ENCODE measurements at regions not wholly inside any gene's neighbourhood (a gene's known extent, or its start where the extent isn't known, plus 50 kb on each side); places are given as distances from the start of the nearest gene placed in this dataset.

DNA sequence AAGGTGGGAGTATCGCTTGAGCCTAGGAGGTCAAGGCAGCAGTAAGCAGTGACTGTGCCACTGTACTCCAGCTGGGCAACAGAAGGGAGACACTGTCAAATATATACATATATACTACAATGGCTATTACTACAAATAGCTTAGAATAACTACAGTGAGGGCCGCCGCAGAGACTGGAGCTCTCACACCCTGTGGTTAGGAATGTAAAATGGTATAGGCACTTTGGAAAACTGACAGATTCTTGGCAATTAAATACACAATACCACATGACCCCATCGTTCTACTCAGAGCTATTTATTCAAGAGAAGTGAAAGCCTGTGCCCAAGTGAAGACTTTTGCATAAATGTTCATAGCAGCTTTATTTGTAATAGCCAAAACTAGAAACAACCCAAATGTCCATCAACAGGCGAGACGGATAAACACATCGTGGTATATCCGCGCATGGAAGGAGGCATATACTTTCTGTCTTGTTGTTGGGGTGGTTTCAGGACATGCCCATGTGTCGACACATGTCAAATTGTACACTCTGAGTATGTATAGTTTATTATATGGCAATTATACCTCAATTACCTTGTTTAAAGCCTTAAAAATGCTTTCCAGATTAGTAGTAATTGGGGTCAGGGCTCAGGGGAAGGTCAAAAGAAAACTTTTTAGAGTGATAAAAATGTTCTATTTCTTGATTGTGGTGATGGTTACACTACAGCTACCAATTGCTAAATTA, 123.4 kb downstream of the RIPK4 start:
- no peaks in the 10 kb centered on the region for H3K9me3 ChIP-seq (ENCODE audit: insufficient read depth, low read depth, low read length)
- no peak overlapping the region for H3K9ac ChIP-seq (ENCODE audit: low read depth, low read length)
- no peaks in the 10 kb centered on the region for H3K36me3 ChIP-seq (ENCODE audit: insufficient read depth, low read depth, low read length)
- no peak overlapping the region for H3K4me3 ChIP-seq (ENCODE audit: low read length)
- H3K4me1 ChIP-seq (ENCODE audit: insufficient read depth, low read length), result no peaks in the 10 kb centered on the region
- H3K27me3 ChIP-seq (ENCODE audit: insufficient read depth, low read length), result no peaks in the 10 kb centered on the region
- H3K27ac ChIP-seq (ENCODE audit: low read length), result no peak overlapping the region

DNA sequence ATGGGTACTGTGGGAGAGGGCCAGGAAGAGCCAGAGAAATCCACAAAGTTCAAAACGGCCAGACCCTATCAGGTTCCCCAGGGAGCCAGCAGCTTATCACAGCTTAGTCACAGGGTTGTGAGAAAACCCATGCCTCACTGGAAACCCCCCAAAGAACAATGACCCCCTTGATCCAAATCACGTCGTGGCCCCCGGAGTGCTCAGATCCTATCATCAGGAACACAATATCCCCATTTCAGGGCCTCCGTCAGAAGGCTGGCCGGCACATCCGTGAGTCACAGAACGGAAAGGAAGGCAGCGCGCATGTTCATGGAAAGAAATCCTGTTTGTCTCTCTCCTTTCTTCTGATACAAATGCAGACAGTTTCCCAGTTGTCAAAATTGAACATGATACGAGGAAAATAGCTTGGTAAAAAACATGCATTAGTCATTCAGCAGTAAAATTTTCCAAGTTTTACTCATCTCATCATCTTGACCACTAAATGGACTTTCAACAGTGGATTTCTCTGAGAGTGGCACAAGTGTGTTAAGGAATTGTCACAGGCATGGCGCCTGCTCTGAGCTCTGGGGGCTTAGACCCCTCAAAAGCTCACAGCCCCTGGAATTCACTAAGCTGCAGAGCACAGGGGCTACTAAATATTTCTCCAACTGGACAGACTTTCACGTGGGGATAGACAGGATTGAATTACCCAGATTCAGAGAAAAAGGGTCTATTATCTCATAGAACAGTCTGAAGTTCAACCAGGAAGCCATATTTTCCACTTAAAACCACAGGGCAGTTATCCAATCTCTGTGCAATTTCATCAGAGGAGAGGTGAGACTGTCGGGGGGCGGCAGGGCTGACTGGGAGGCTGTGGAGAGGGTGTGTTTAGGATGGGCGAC, 124.8 kb downstream of the RIPK4 start:
- no peaks in the 10 kb centered on the region for H3K9me3 ChIP-seq (ENCODE audit: insufficient read depth, low read depth, low read length)
- no peaks in the 10 kb centered on the region for H3K4me1 ChIP-seq (ENCODE audit: insufficient read depth, low read length)
- H3K9ac ChIP-seq (ENCODE audit: low read depth, low read length), result no peak overlapping the region
- no peaks in the 10 kb centered on the region for H3K36me3 ChIP-seq (ENCODE audit: insufficient read depth, low read depth, low read length)
- H3K27ac ChIP-seq (ENCODE audit: low read length), result no peak overlapping the region
- H3K27me3 ChIP-seq (ENCODE audit: insufficient read depth, low read length), result no peaks in the 10 kb centered on the region
- H3K4me3 ChIP-seq (ENCODE audit: low read length), result no peak overlapping the region

- H3K4me1 ChIP-seq (ENCODE audit: insufficient read depth, low read length), result no peaks in the 10 kb centered on the region
- no peak overlapping the region for H3K9ac ChIP-seq (ENCODE audit: low read depth, low read length)
- H3K9me3 ChIP-seq (ENCODE audit: insufficient read depth, low read depth, low read length), result no peaks in the 10 kb centered on the region
- H3K27ac ChIP-seq (ENCODE audit: low read length), result no peak overlapping the region
- H3K4me3 ChIP-seq (ENCODE audit: low read length), result no peak overlapping the region
- H3K36me3 ChIP-seq (ENCODE audit: insufficient read depth, low read depth, low read length), result no peaks in the 10 kb centered on the region
- no peaks in the 10 kb centered on the region for H3K27me3 ChIP-seq (ENCODE audit: insufficient read depth, low read length)
These were observed 125.4 kb downstream of the RIPK4 start for GRCh38 chr21:41641510-41641815.

GRCh38 chr21:41640748-41641509, 125.9 kb downstream of the RIPK4 start:
- no peaks in the 10 kb centered on the region for H3K27me3 ChIP-seq (ENCODE audit: insufficient read depth, low read length)
- H3K9ac ChIP-seq (ENCODE audit: low read depth, low read length), result no peak overlapping the region
- no peaks in the 10 kb centered on the region for H3K4me1 ChIP-seq (ENCODE audit: insufficient read depth, low read length)
- no peak overlapping the region for H3K4me3 ChIP-seq (ENCODE audit: low read length)
- no peaks in the 10 kb centered on the region for H3K9me3 ChIP-seq (ENCODE audit: insufficient read depth, low read depth, low read length)
- no peak overlapping the region for H3K27ac ChIP-seq (ENCODE audit: low read length)
- H3K36me3 ChIP-seq (ENCODE audit: insufficient read depth, low read depth, low read length), result no peaks in the 10 kb centered on the region

DNA sequence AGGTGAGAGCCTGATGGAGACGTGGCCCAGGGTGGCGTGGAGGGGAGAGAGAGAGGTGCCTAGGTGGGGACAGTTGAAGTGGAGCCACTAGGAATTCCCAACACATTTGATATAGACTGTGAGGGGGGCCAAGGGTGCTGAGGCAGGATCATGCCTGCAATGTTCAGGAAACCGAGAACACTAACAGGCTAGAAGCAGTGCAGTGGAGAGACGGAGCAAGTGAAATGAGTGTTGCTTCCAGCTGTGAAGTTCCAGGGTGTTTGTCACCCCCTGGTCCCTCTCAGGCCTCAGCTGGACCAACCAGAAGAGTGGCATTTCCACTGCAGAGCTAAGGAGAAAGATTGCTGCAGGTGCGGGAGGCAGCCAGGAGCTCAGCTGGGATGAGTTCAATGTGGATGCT, 127.1 kb downstream of the RIPK4 start:
- Histone ChIP-seq H3K36me3 (ENCODE audit: insufficient read depth, low read depth, low read length) (no peaks in the 10 kb centered on the region), H3K27me3 (ENCODE audit: insufficient read depth, low read length) (no peaks in the 10 kb centered on the region), H3K27ac (ENCODE audit: low read length) (no peak overlapping the region), H3K9me3 (ENCODE audit: insufficient read depth, low read depth, low read length) (no peaks in the 10 kb centered on the region), H3K9ac (ENCODE audit: low read depth, low read length) (no peak overlapping the region), H3K4me3 (ENCODE audit: low read length) (no peak overlapping the region), H3K4me1 (ENCODE audit: insufficient read depth, low read length) (no peaks in the 10 kb centered on the region; the same call in 1 of the 2 replicates)

DNA sequence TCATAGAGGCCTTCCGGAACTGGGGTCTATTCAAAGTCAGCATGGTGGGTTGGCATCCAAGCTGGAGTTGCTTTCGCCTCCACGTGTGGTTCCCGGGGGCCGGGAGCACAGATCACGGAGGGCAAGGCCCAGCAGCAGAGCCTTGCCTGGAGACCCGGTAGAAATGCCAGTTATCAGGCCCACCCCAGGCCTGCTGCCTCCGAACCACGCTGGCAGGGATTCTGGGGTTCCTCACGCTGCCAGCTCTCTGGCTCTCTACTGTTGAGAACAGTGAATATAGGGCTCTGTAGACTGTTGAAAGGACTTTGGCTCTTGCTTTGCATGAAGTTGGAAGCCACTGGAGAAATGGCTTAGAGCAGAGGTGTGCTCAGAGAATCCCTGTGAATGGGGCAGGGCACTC, 127.5 kb downstream of the RIPK4 start:
- H3K9ac ChIP-seq (ENCODE audit: low read depth, low read length), result no peak overlapping the region
- H3K27ac ChIP-seq (ENCODE audit: low read length), result no peak overlapping the region
- no peaks in the 10 kb centered on the region for H3K27me3 ChIP-seq (ENCODE audit: insufficient read depth, low read length)
- no peaks in the 10 kb centered on the region for H3K36me3 ChIP-seq (ENCODE audit: insufficient read depth, low read depth, low read length)
- no peaks in the 10 kb centered on the region for H3K9me3 ChIP-seq (ENCODE audit: insufficient read depth, low read depth, low read length)
- H3K4me3 ChIP-seq (ENCODE audit: low read length), result no peak overlapping the region
- H3K4me1 ChIP-seq (ENCODE audit: insufficient read depth, low read length), result no peaks in the 10 kb centered on the region; the same call in 1 of the 2 replicates

DNA sequence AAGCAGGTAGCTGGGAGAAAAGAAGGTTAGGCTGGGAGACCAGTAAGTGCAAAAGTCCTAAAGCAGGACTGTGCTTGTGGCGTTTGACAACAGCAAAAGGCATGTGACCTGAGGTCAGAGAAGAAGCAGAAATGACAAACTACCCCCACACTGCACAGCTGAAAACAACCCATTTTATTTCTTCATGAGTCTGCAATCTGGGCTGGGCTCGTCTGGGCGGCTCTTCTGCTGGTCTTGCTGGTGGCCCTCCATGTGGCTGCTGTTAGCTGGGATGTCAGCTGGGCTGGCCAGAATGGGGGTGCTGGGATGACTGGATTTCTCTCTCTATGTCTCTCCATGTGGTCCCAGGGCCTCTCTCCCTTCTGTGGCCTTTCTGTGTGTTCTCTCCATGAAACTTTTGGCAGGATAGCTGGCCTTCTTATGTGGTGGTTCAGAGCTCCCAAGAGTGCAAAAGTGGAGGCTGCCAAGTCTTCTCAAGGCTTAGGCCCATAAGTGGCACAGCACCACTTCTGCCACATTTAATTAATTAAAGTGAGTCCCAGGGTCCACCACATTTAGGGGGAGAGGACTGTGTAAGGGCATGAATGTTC, 128.6 kb downstream of the RIPK4 start:
- no peaks in the 10 kb centered on the region for H3K36me3 ChIP-seq (ENCODE audit: insufficient read depth, low read depth, low read length)
- H3K27ac ChIP-seq (ENCODE audit: low read length), result no peak overlapping the region
- H3K27me3 ChIP-seq (ENCODE audit: insufficient read depth, low read length), result no peaks in the 10 kb centered on the region
- no peak overlapping the region for H3K9ac ChIP-seq (ENCODE audit: low read depth, low read length)
- H3K4me1 ChIP-seq (ENCODE audit: insufficient read depth, low read length), result no peaks in the 10 kb centered on the region; the same call in 1 of the 2 replicates
- H3K9me3 ChIP-seq (ENCODE audit: insufficient read depth, low read depth, low read length), result no peaks in the 10 kb centered on the region
- H3K4me3 ChIP-seq (ENCODE audit: low read length), result no peak overlapping the region

DNA sequence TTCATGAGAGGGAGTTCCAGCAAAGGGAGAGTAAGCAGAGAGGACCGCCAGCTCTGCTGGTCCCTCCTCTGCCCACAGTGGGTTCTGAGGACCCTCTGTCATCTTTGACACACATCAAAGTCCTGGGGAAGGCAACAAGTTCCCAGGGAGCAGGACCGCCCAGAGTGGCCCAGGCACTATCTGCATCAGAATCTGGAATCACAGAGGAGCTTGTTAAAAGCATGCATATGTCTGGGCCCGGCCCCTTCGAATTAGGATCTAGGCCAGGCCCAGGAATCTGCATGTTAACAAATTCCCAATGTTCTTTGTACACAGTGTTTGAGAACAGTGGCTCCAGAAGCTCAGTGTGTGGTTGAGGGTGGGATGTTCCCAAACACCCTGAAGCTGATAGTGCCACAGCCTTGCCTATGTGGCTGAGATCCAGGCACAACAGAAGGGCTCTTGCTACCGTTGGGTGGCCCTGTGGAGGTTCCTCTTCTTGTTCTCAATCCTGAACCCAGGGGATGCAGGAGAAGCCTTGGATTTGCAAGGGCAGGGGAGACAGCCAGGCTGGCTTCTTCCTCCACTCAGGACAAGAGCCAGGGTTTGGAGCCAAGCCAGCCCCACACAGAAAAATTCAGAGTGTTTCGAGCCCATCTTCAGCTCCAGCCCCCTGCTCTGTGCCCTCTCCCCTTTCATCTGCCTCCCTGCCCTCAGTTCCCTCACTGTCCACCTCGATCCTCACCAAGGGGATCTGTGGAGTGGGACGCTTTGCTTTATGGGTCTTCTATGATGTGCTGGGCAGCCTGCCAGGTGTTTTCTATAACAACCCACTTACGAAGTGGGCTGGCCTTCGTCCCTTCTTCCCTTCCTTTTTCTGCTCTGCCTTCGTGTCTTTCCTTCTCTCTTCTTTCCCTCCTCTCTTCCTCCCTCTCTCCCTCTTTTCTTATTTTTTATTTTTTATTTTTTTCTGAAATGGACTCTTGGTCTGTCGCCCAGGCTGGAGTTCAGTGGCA, 129.0 kb upstream of the TMPRSS2 start:
- H3K36me3 ChIP-seq (ENCODE audit: insufficient read depth, low read depth, low read length), result no peaks in the 10 kb centered on the region
- no peak overlapping the region for H3K27ac ChIP-seq (ENCODE audit: low read length)
- H3K27me3 ChIP-seq (ENCODE audit: insufficient read depth, low read length), result no peaks in the 10 kb centered on the region
- no peaks in the 10 kb centered on the region; the same call in 1 of the 2 replicates for H3K4me1 ChIP-seq (ENCODE audit: insufficient read depth, low read length)
- no peak overlapping the region for H3K9ac ChIP-seq (ENCODE audit: low read depth, low read length)
- H3K4me3 ChIP-seq (ENCODE audit: low read length), result no peak overlapping the region
- no peaks in the 10 kb centered on the region for H3K9me3 ChIP-seq (ENCODE audit: insufficient read depth, low read depth, low read length)

DNA sequence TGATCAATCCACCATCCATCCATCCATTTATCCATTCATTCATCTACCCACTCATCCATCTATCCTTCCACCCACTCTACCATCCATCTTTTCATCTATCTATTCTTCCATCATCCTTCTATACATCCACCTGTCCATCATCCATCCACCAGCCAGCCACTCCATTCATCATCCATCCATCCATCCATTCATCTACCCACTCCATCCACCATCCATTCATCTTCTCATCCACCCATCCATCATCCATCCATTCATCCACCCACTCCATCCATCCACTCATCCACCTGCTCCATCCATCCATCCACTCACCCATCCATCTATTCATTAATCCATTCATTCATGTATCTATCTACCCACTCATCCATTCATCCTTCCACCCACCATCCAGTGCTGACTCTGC, 127.9 kb upstream of the TMPRSS2 start:
- Histone ChIP-seq H3K4me3 (ENCODE audit: low read length) (no peak overlapping the region), H3K9ac (ENCODE audit: low read depth, low read length) (no peak overlapping the region), H3K9me3 (ENCODE audit: insufficient read depth, low read depth, low read length) (no peaks in the 10 kb centered on the region), H3K27me3 (ENCODE audit: insufficient read depth, low read length) (no peaks in the 10 kb centered on the region), H3K36me3 (ENCODE audit: insufficient read depth, low read depth, low read length) (no peaks in the 10 kb centered on the region), H3K27ac (ENCODE audit: low read length) (no peak overlapping the region), H3K4me1 (ENCODE audit: insufficient read depth, low read length) (no peaks in the 10 kb centered on the region; the same call in 1 of the 2 replicates)

DNA sequence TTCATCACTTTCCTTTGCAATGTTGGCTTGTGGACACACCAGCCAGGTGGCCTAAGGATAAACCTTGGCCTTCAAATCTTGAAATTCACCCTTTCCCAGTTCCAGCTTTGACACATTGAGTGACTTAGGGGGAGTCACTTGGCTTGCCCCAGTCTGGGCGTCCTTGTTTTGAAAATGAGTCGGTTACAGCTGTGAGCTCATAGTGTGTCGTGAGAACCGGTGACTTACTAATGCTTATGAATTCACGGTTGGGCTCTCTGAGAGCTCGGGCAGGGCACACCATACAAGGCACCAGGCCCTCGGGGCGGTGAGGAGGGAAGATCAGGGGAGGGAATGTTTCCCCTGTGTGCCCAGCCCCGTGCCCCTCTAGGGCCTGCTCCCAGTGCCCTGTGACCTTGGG, 126.9 kb upstream of the TMPRSS2 start:
- Histone ChIP-seq H3K27ac (ENCODE audit: low read length) (no peak overlapping the region), H3K36me3 (ENCODE audit: insufficient read depth, low read depth, low read length) (no peaks in the 10 kb centered on the region), H3K9ac (ENCODE audit: low read depth, low read length) (no peak overlapping the region), H3K27me3 (ENCODE audit: insufficient read depth, low read length) (no peaks in the 10 kb centered on the region), H3K4me3 (ENCODE audit: low read length) (no peak overlapping the region), H3K4me1 (ENCODE audit: insufficient read depth, low read length) (no peaks in the 10 kb centered on the region; the same call in 1 of the 2 replicates), H3K9me3 (ENCODE audit: insufficient read depth, low read depth, low read length) (no peaks in the 10 kb centered on the region)
